ENCODE measurements at regions not wholly inside any gene's neighbourhood (a gene's known extent, or its start where the extent isn't known, plus 50 kb on each side); places are given as distances from the start of the nearest gene placed in this dataset.
A peak's percentile ranks its signal among the peaks of the same experiment; 100 is the strongest.

GRCh38 chr13:99812625-99813024, 158.9 kb downstream of the ZIC5 start:
- H3K4me3 ChIP-seq (ENCODE audit: low read length): no peak overlapping the region
- DNase-seq (ENCODE audit: low read depth): peak; percentile 92
- TF ChIP-seq CTCF (conservative IDR thresholded peaks at IDR 0.05; ENCODE audit: low read depth, low read length): no peak

- no peak for TF ChIP-seq CTCF (conservative IDR thresholded peaks at IDR 0.05; ENCODE audit: low read depth, low read length)
- no peak for DNase-seq (ENCODE audit: low read depth)
- H3K4me3 ChIP-seq (ENCODE audit: low read length): no peak overlapping the region
Measured at GRCh38 chr13:99811067-99811700, 160.4 kb downstream of the ZIC5 start.

- no peak overlapping the region for H3K4me3 ChIP-seq (ENCODE audit: low read length)
- TF ChIP-seq CTCF (conservative IDR thresholded peaks at IDR 0.05; ENCODE audit: low read depth, low read length): no peak
- DNase-seq (ENCODE audit: low read depth): no peak
Measured at GRCh38 chr13:99809926-99810325, 161.6 kb downstream of the ZIC5 start.

GRCh38 chr13:99809496-99809895, 162.1 kb downstream of the ZIC5 start:
- no peak for DNase-seq (ENCODE audit: low read depth)
- no peak overlapping the region for H3K4me3 ChIP-seq (ENCODE audit: low read length)
- no peak for TF ChIP-seq CTCF (conservative IDR thresholded peaks at IDR 0.05; ENCODE audit: low read depth, low read length)

GRCh38 chr13:99808786-99809185, 162.8 kb downstream of the ZIC5 start:
- no peak overlapping the region for H3K4me3 ChIP-seq (ENCODE audit: low read length)
- no peak for TF ChIP-seq CTCF (conservative IDR thresholded peaks at IDR 0.05; ENCODE audit: low read depth, low read length)
- DNase-seq (ENCODE audit: low read depth): no peak

GRCh38 chr13:99806671-99807070, 164.9 kb downstream of the ZIC5 start:
- no peak for DNase-seq (ENCODE audit: low read depth)
- H3K4me3 ChIP-seq (ENCODE audit: low read length): no peak overlapping the region

More at GRCh38 chr13:99806671-99807070, 164.9 kb downstream of the ZIC5 start:
- no peak for TF ChIP-seq CTCF (conservative IDR thresholded peaks at IDR 0.05; ENCODE audit: low read depth, low read length)
